SK-N-SH treated with all-trans-retinoic acid at 6 μM for 48 hours (cell line): ENCODE measurements at regions not wholly inside any gene's neighbourhood (a gene's known extent, or its start where the extent isn't known, plus 50 kb on each side); places are given as distances from the start of the nearest gene placed in this dataset.

Experiments
- CREB5 ChIP-seq: fragments of 250-450 bp; sonication (Bioruptor Pico); IDR thresholded peaks from 2 replicates; pipeline ENCODE4 v1.5.1; 2020; ENCODE audit warnings: low read depth, mild to moderate bottlenecking, moderate library complexity
- CSRNP3 ChIP-seq: fragments of 250-450 bp; sonication (Bioruptor Pico); IDR thresholded peaks from 2 replicates; pipeline ENCODE4 v1.5.1; 2021; ENCODE audit warnings: mild to moderate bottlenecking, moderate library complexity
- GLIS3 ChIP-seq: fragments of 250-450 bp; sonication (Bioruptor Pico); IDR thresholded peaks from 2 replicates; pipeline ENCODE4 v1.5.0; 2020; ENCODE audit warnings: mild to moderate bottlenecking, moderate library complexity
- PATZ1 ChIP-seq: fragments of 250-450 bp; sonication (Bioruptor Pico); IDR thresholded peaks from 2 replicates; pipeline ENCODE4 v1.8.0; 2020; ENCODE audit warnings: mild to moderate bottlenecking, moderate library complexity, borderline replicate concordance
- PPARA ChIP-seq: fragments of 250-450 bp; sonication (Bioruptor Pico); IDR thresholded peaks from 2 replicates; pipeline ENCODE4 v1.5.0; 2020; ENCODE audit warnings: mild to moderate bottlenecking, borderline replicate concordance
- RARB ChIP-seq: fragments of 250-450 bp; sonication (Bioruptor Pico); IDR thresholded peaks from 2 replicates; pipeline ENCODE4 v1.8.0; 2021; ENCODE audit warnings: mild to moderate bottlenecking, moderate library complexity
- TCF4 ChIP-seq: fragments of 250-450 bp; sonication (Bioruptor Pico); IDR thresholded peaks from 2 replicates; pipeline ENCODE4 v1.8.0; 2021; ENCODE audit warnings: mild to moderate bottlenecking, moderate library complexity, borderline replicate concordance
- ZC3H10 ChIP-seq: fragments of 250-450 bp; sonication (Bioruptor Pico); IDR thresholded peaks from 2 replicates; pipeline ENCODE4 v1.5.1; 2021; ENCODE audit warnings: mild to moderate bottlenecking, moderate library complexity
- ZFP3 ChIP-seq: fragments of 250-450 bp; sonication (Bioruptor Pico); IDR thresholded peaks from 2 replicates; pipeline ENCODE4 v1.5.0; 2020; ENCODE audit warnings: mild to moderate bottlenecking, moderate library complexity
- ZFP30 ChIP-seq: fragments of 450-650 bp; formaldehyde crosslinking; IDR thresholded peaks from 2 replicates; pipeline ENCODE4 v1.5.0; 2022; ENCODE audit warnings: mild to moderate bottlenecking, moderate library complexity
- ZNF565 ChIP-seq: fragments of 450-650 bp; formaldehyde crosslinking; conservative IDR thresholded peaks from 2 replicates; pipeline ENCODE4 v1.5.0; 2020; ENCODE audit warnings: low read depth, mild to moderate bottlenecking, moderate library complexity
- ZNF70 ChIP-seq: fragments of 450-650 bp; formaldehyde crosslinking; IDR thresholded peaks from 2 replicates; pipeline ENCODE4 v1.5.0; 2020; ENCODE audit warnings: mild to moderate bottlenecking, moderate library complexity
- TF ChIP-seq, protein P1 (sequence below): fragments of 250-450 bp; sonication (Bioruptor Pico); IDR thresholded peaks from 2 replicates; pipeline ENCODE4 v1.8.0; 2021; ENCODE audit warnings: low read depth, mild to moderate bottlenecking, moderate library complexity, borderline replicate concordance

GRCh38 chr2:40751981-40752380 lies 300.1 kb upstream of the SLC8A1 start:
- TF ChIP-seq ZNF565 (no peak), PATZ1 (CRISPR knock-in tag) (no peak), PPARA (CRISPR knock-in tag) (no peak), ZFP3 (CRISPR knock-in tag) (no peak), ZNF70 (no peak), TCF4 (CRISPR knock-in tag) (no peak), RARB (CRISPR knock-in tag) (no peak), ZFP30 (CRISPR knock-in tag) (no peak), CSRNP3 (CRISPR knock-in tag) (no peak), CREB5 (CRISPR knock-in tag) (no peak), ZC3H10 (no peak), GLIS3 (CRISPR knock-in tag) (no peak)
- TF ChIP-seq, protein P1, sequence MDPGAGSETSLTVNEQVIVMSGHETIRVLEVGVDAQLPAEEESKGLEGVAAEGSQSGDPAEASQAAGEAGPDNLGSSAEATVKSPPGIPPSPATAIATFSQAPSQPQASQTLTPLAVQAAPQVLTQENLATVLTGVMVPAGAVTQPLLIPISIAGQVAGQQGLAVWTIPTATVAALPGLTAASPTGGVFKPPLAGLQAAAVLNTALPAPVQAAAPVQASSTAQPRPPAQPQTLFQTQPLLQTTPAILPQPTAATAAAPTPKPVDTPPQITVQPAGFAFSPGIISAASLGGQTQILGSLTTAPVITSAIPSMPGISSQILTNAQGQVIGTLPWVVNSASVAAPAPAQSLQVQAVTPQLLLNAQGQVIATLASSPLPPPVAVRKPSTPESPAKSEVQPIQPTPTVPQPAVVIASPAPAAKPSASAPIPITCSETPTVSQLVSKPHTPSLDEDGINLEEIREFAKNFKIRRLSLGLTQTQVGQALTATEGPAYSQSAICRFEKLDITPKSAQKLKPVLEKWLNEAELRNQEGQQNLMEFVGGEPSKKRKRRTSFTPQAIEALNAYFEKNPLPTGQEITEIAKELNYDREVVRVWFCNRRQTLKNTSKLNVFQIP = no peak
